Cerebellar nuclear complex (tissue), 1 donor: ENCODE measurements at regions not wholly inside any gene's neighbourhood (a gene's known extent, or its start where the extent isn't known, plus 50 kb on each side); places are given as distances from the start of the nearest gene placed in this dataset.

Source experiments
- DNase-seq, 2 experiments: peaks; one replicate each; lab custom pipeline; 2025; lab: John Stamatoyannopoulos, UW

DNA sequence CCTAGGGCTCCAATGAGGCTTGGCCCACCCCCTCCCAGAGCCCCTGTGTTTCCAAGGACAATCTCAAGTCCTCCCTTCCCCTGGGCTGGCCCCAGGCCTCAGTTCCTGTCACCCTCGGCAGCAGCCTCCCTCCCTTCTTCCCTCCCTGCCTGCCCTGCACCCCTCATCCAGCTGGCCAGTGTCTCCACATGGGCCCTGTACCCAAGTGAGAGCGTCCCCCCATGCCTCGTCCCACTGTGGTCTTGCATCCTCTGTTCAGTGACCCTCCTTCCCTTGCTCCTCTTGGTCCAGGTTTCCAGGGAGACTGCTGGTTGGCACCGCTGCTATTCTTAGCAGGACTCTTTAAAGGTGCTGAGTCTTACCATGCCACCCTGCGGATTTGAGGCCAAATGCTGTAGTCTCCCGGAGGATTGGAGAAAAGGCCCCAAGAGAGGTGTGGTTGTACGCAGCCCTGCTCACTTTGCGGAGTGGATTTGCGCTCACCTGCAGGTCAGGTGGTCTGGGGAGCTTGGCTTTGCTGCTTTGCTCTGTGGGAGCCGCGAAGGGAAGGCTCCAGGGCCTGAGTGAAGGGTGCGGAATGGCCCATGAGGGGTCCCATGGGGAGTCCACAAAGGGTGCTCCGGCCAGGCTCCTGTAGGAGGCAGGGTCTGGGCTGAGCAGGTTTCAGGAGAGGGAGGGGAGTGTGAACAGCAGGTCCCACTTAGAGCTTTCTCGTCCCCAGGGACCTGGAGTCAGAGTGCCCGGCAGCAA lies 519.2 kb downstream of the TCERG1L start:
- DNase-seq, result no peak

DNA sequence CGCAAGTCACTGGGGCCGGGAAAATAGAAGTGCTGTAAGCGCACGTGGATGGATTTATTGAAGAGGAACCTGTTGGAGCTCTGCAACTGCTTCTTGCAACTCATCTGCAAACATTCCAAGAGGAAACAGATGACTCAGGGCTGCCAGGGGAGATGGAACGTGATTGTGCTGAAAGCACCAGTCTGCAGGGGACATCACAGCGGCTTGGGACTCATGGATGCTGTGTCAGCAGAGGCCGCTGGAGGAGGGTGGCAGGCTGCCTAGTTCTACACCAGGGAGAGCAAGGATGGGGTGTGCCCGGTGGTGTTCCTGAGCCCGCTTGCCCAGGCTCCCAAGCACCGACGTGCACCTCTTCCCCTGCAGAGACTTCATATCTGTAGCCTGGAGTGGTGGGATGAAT lies 515.7 kb downstream of the TCERG1L start:
- no peak for DNase-seq

DNA sequence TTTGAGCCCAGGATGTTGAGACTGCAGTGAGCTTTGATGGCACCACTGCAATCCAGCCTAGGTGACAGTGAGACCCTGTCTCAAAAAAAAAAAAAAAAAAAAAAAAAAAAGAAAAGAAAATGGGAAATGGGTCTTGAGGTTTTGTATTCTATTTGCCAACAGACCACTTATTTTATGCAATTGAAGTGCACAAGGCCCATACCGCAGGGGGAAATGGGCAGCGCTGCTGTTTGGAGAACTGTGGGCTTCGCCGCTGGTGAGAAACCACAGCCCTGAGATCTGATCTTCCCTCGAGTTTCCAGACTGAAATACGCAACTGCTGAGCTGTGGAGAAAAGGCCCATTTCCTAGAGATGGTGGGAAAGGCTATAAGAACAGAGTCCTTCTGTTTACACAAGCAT lies 512.0 kb downstream of the TCERG1L start:
- DNase-seq, result no peak

DNA sequence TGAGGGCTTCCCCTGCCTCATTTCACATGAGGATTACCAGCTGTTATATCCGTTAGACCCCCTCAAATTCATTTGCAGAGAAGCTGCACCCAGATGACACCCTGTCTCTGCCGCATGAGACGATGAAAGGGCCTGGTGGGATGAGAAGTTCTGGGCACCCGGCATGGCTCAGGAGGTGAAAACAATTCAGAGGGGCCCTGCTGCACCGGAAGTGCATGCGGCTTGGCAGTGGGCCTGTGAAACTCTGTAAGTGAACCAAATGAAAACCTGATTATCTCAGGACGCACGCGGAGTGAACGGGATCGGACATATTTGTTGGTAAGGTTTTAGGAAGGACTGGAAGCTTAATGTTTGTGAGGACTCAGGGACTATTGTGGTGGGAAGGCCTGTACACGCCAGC lies 511.2 kb downstream of the TCERG1L start:
- no peak for DNase-seq

DNA sequence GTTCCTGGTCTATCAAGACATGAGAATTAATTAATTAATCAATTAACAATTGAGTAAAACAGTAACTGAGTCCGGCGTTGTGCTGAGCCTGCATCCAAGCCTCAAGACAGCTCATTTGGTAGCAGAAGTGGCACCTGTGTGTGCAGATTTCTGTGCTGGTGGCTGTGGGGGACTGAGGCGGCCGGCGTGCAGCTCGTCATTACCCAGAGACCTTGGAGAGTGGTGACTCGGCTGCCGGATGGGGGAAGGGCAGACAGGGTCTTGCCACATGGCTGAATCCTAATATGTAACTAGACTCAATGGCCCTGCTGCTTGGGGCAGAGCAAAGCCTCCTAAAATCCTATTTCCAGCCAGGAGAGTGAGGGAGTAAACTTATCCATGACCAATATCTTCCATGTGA lies 510.2 kb downstream of the TCERG1L start:
- no peak for DNase-seq

GRCh38 chr10:130801784-130802183 lies 509.7 kb downstream of the TCERG1L start:
- DNase-seq, result no peak

- DNase-seq, result no peak
Measured at GRCh38 chr10:130802301-130802700, 509.2 kb downstream of the TCERG1L start.

- DNase-seq, result no peak
Measured at GRCh38 chr10:130804281-130804680, 507.2 kb downstream of the TCERG1L start.

- no peak for DNase-seq
Measured at GRCh38 chr10:130804778-130805634, 506.5 kb downstream of the TCERG1L start.

DNA sequence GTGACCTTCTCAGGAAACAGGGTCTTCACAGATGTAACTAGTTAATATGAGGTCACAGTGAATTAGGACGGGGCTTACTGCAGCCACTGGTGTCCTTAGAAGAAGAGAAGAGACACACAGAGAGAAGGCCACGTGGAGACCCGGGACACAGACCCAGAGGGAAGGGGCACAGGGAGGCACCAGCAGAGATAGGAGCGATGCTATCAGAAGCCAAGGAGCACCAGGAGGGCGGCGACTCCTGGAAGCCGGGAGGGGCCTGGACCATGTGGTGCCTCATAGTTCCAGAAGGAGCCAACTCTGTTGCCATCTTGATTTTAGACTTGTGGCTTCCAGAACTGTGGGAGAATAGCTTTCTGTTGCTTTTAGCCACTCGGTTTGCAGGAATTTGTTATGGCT lies 505.9 kb downstream of the TCERG1L start:
- no peak for DNase-seq

DNA sequence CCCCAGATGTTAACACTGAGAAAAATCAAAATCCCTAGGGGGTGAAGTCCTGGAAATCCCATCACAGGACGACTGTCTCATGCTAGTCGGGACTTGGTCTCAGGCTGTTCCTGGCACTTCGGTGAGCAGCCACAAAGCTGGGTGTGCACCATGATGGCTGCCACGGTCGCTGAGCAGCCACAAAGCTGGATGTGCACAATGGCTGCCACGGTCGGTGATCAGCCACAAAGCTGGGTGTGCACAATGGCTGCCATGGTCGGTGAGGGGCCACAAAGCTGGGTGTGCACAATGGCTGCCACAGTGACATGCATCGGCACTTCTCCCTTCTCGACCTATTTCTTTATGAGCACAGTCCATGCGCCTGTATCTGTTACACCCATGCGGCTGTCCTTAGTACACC lies 505.1 kb downstream of the TCERG1L start:
- no peak for DNase-seq

- DNase-seq, result no peak
Measured at GRCh38 chr10:130807096-130807495, 504.4 kb downstream of the TCERG1L start.

GRCh38 chr10:130807721-130808120 lies 503.8 kb downstream of the TCERG1L start:
- no peak for DNase-seq

DNA sequence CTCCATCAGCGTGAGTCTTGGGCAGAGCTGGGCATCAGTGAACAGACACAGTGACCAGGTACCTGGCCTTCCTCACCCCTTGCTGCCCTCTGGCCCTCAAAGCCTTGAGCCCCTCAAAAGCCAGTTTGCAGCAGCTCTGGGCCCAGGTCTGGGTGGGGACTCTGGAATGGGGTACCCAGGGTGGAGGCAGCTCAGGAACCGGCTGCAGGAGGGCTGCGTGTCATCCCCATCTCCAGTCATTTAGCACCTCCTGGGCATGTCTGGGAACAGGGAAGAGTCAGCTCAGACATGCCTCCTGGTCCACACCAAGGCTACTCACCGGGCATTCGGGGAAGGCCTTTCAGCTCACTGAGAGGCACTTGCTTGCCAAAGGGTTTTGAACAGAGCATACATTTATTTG lies 503.3 kb downstream of the TCERG1L start:
- DNase-seq, result no peak

DNA sequence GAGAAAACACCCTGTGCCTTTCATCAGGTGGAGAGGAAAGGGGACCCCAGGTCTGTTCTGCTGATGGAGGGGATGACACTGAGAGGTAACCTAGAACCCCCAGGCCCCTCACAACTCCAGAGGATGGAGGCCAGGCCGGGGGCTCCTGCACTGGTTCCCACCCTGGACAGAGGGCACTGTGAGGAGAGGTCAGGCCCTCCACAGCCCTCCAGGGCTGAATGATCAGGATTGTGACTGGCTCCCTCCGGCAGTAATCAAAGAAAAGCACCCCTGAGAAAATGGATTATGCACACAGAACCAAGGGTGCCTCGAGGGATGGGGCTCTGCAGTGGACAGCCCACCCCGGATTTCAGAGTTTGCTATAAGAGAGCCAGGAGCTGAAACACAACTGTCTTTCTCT lies 502.8 kb downstream of the TCERG1L start:
- DNase-seq, result no peak

DNA sequence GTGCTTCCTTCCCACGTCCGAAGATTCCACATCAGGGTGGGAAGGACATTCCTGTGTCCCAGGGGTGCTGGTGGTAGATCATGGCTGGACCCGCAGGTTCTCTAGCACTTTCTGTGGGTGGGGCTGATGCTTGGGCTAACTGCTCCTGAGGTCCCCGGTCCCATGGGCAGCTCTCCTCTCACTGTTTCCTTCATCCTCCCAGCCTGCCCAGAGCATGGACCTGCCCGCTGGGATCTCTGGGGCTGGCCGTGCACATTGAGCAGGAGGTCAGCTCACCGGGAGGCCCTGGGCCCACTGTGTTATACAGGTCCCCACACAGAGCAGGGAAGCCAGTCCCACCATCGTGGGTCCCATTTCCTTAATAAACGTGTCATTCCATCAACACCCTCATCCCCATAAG lies 502.3 kb downstream of the TCERG1L start:
- no peak for DNase-seq

DNA sequence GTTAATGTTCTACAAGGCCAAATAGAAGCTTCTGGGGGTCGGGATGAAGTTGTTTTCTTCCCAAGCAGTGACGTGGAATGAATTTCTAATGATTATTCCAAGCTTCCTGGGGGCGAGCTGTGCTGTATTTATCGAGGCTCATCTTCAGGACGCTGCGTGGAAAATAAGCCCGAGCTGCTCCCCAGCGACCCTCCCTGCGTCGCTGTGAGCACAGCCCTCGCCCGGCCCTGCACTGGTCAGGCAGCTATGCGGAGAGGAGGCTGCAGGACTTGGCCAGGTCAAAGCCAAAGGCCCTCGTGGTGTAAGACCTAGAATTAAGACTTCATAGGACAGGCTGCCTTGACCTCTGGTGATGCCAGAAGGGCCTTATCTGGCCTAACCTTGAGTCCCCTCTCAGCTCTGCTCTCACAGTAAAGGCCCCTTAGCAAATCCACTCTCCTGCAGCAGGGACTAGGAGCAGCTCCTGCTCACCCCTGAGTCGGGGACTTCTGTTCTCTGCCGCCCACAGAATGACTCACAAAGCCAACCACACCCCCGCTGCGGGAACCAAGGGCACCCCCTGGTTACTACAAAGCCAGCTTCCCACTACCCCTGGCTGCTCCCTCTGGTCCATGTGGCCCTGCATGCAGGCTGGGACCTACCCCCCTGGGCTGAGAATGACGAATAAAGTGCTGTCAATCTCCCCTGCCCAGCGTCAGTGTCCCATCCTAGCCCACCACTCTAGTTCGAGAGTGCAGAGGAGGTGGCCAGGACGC lies 501.6 kb downstream of the TCERG1L start:
- DNase-seq, result no peak

DNA sequence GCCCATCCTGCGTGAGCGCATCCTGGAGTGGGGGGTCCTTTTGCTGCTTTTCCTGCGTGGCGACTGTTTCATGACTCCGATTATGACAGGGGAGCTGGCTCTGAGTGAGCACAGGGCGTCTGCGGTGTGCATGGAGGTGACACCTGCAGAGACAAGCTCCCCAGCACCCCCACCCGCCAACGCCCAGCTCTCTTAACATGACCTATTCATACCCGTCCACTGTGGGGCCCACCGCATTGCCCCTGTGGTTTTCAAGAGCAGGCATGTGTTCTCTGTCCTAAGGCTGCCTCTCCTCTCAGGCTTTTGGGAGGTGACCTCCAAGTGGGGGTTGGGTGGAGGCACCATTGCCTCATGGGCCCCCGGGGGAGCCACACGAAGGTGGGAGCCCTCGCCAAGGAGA lies 500.7 kb downstream of the TCERG1L start:
- no peak for DNase-seq

- no peak for DNase-seq
Measured at GRCh38 chr10:130812381-130813148, 499.0 kb downstream of the TCERG1L start.

DNA sequence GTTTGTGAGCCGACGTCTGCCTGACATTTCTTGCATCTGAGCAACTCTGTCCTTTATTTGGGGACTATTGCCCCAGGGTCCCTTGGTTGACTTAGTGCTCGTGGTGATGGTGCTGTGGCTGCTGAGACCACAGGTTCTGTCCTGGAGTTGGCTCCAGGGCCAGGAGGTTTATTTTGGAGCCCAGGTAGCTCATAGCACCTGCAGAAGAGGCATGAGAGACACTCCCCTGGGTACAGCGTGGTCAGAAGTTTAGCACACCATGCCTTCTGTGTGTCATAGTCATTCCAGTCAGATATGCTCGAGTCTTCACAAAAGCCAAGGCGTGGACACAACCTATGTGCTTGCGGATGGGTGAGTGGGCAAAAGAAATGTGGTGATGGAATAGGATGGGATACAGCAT lies 496.9 kb downstream of the TCERG1L start:
- DNase-seq, result no peak

- no peak for DNase-seq
Measured at GRCh38 chr10:130816116-130816901, 495.2 kb downstream of the TCERG1L start.
